ENCODE measurements at regions not wholly inside any gene's neighbourhood (a gene's known extent, or its start where the extent isn't known, plus 50 kb on each side); places are given as distances from the start of the nearest gene placed in this dataset.

DNA sequence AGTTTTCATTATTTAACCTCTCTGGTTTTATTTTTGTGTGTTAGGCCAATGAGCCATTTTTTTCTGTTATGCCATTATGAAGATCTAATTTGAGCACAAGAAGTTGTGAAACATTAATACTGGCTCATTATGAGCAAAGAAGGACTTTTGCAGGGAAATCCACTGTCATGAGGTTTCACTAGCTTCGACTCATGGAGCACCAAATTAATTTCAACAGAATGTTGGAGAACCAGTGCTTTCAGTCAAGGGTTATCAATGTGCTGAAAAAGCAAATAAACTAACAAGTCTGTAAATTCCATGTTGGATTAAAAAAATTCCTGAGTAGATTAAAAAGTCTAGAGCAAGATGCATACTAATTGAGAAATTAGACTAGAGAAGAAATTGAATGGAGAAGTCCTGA lies 594.2 kb upstream of the FZD8 start:
- TF ChIP-seq CTCF (IDR thresholded peaks at IDR 0.05 in 4 of 5, conservative IDR thresholded peaks at IDR 0.05 in 1 of 5) (no peak), POLR2A (IDR thresholded peaks at IDR 0.05) (no peak)

Measured in gastrocnemius medialis (tissue), 4 donors.